Liver (tissue), 8 donors: ENCODE measurements at regions not wholly inside any gene's neighbourhood (a gene's known extent, or its start where the extent isn't known, plus 50 kb on each side); places are given as distances from the start of the nearest gene placed in this dataset.

ENCODE experiments used
- DNase-seq: peaks from one replicate; pipeline ENCODE4 v3.0.0-alpha.2; 2017; ENCODE audit warnings: low spot score
- H3K27ac ChIP-seq, 2 donors: one replicate each; pipeline ENCODE4 v1.7.0; 2013; ENCODE audit warnings: inconsistent platforms in 2 of 2, low read length in 2 of 2, control low read depth in 1 of 2, low read depth in 1 of 2, mild to moderate bottlenecking in 1 of 2
- H3K27me3 ChIP-seq, 4 donors: one replicate each; pipeline versions ENCODE4 v1.6.1 to v1.7.0; 2013; ENCODE audit warnings: low read length in 3 of 4, inconsistent platforms in 1 of 4, mild to moderate bottlenecking in 1 of 4, moderate library complexity in 1 of 4; ENCODE audit not compliant: control insufficient read depth in 4 of 4, insufficient read depth in 4 of 4
- H3K36me3 ChIP-seq, 4 donors: one replicate each; pipeline versions ENCODE4 v1.6.1 to v1.7.0; 2013; ENCODE audit warnings: low read length in 3 of 4, mild to moderate bottlenecking in 3 of 4, low read depth in 1 of 4, moderate library complexity in 1 of 4; ENCODE audit not compliant: control insufficient read depth in 4 of 4, insufficient read depth in 3 of 4
- H3K4me1 ChIP-seq, 4 donors: one replicate each; pipeline versions ENCODE4 v1.6.1 to v1.7.0; 2013; ENCODE audit warnings: low read length in 3 of 4, mild to moderate bottlenecking in 3 of 4, moderate library complexity in 1 of 4; ENCODE audit not compliant: control insufficient read depth in 4 of 4, insufficient read depth in 4 of 4
- H3K4me3 ChIP-seq, 3 donors: one replicate each; pipeline versions ENCODE4 v1.6.1 to v1.7.0; 2013; ENCODE audit warnings: low read length in 3 of 3, control low read depth in 1 of 3, low read depth in 1 of 3, mild to moderate bottlenecking in 1 of 3
- H3K9ac ChIP-seq, 2 donors: one replicate each; pipeline ENCODE4 v1.7.0; 2013; ENCODE audit warnings: low read length in 2 of 2, mild to moderate bottlenecking in 2 of 2, moderate library complexity in 2 of 2, control low read depth in 1 of 2, low read depth in 1 of 2
- H3K9me3 ChIP-seq, 4 donors: one replicate each; pipeline versions ENCODE4 v1.6.1 to v1.7.0; 2013; ENCODE audit warnings: low read length in 3 of 4; ENCODE audit not compliant: control insufficient read depth in 4 of 4
- ATF3 ChIP-seq: IDR thresholded peaks from 2 replicates; pipeline ENCODE4 v1.6.1; 2016; ENCODE audit warnings: antibody characterized with exemption
- CTCF ChIP-seq: fragments of 150-350 bp; IDR thresholded peaks from 2 replicates; pipeline ENCODE4 v1.5.1; 2017; ENCODE audit warnings: improper control_type of control experiment, low read depth, low read length; ENCODE audit not compliant: missing input control
- EGR1 ChIP-seq, 2 donors: IDR thresholded peaks; 2 replicates each; pipeline ENCODE4 v1.6.1; 2016 to 2018; ENCODE audit warnings: antibody characterized with exemption in 2 of 2, low read depth in 2 of 2
- FOXA1 ChIP-seq: IDR thresholded peaks from 2 replicates; pipeline ENCODE4 v1.6.1; 2016; ENCODE audit warnings: antibody characterized with exemption
- FOXA2 ChIP-seq: IDR thresholded peaks from 2 replicates; pipeline ENCODE4 v1.6.1; 2016; ENCODE audit warnings: antibody characterized with exemption
- GABPA ChIP-seq, 2 donors: IDR thresholded peaks in 1 of 2; conservative IDR thresholded peaks in 1 of 2; 2 replicates each; pipeline ENCODE4 v1.6.1; 2016; ENCODE audit warnings: antibody characterized with exemption in 2 of 2, mild to moderate bottlenecking in 1 of 2, moderate library complexity in 1 of 2
- HNF4A ChIP-seq, 2 donors: conservative IDR thresholded peaks; 2 replicates each; pipeline ENCODE4 v1.6.1; 2016; ENCODE audit warnings: antibody characterized with exemption in 2 of 2, mild to moderate bottlenecking in 2 of 2
- HNF4G ChIP-seq: IDR thresholded peaks from 2 replicates; pipeline ENCODE4 v1.6.1; 2016; ENCODE audit warnings: antibody characterized with exemption
- JUND ChIP-seq, 2 donors: IDR thresholded peaks; 2 replicates each; pipeline ENCODE4 v1.6.1; 2016; ENCODE audit warnings: antibody characterized with exemption in 2 of 2
- MAX ChIP-seq: IDR thresholded peaks from 2 replicates; pipeline ENCODE4 v1.6.1; 2016; ENCODE audit warnings: antibody characterized with exemption
- NR2F2 ChIP-seq: IDR thresholded peaks from 2 replicates; pipeline ENCODE4 v1.6.1; 2016; ENCODE audit warnings: antibody characterized with exemption
- RAD21 ChIP-seq, 2 donors: IDR thresholded peaks; 2 replicates each; pipeline ENCODE4 v1.6.1; 2016; ENCODE audit warnings: antibody characterized with exemption in 2 of 2, mild to moderate bottlenecking in 2 of 2
- REST ChIP-seq: IDR thresholded peaks from 2 replicates; pipeline ENCODE4 v1.6.1; 2016; ENCODE audit warnings: antibody characterized with exemption, mild to moderate bottlenecking
- RXRA ChIP-seq, 2 donors: IDR thresholded peaks; 2 replicates each; pipeline ENCODE4 v1.6.1; 2017 to 2018; ENCODE audit warnings: antibody characterized with exemption in 2 of 2, mild to moderate bottlenecking in 1 of 2
- SP1 ChIP-seq: IDR thresholded peaks from 2 replicates; pipeline ENCODE4 v1.6.1; 2018; ENCODE audit warnings: antibody characterized with exemption, mild to moderate bottlenecking
- TAF1 ChIP-seq: conservative IDR thresholded peaks from 2 replicates; pipeline ENCODE4 v1.6.1; 2016; ENCODE audit warnings: antibody characterized with exemption, mild to moderate bottlenecking
- YY1 ChIP-seq: IDR thresholded peaks from 2 replicates; pipeline ENCODE4 v1.6.1; 2016; ENCODE audit warnings: antibody characterized with exemption, mild to moderate bottlenecking
- ZBTB33 ChIP-seq: IDR thresholded peaks from 2 replicates; pipeline ENCODE4 v1.6.1; 2016; ENCODE audit warnings: antibody characterized with exemption
- WGBS: extraction: QIAGEN DNeasy Blood & Tissue Kit; methylation state at CpG from one replicate; pipeline ENCODE4 v1.1.7; 2013; 5-methylcytosine and 5-hydroxymethylcytosine counted together
- donor health status: healthy.
- donor health status: healthy.
- donor health status: healthy.
- donor health status: healthy.
- donor health status: healthy.

- Histone ChIP-seq H3K36me3 (no peaks in the 10 kb centered on the region), H3K9me3 (no peaks in the 10 kb centered on the region), H3K4me3 (no peak overlapping the region), H3K27ac (no peak overlapping the region), H3K9ac (no peak overlapping the region), H3K27me3 (no peaks in the 10 kb centered on the region), H3K4me1 (no peaks in the 10 kb centered on the region)
- no peak for DNase-seq
- TF ChIP-seq MAX, result no peak
- TF ChIP-seq CTCF, result no peak
- TF ChIP-seq ZBTB33, result no peak
- TF ChIP-seq RXRA (IDR thresholded peaks at IDR 0.05), result no peak
- TF ChIP-seq REST, result no peak
- TF ChIP-seq FOXA1, result no peak
- no peak for TF ChIP-seq FOXA2
- no peak for TF ChIP-seq HNF4A (conservative IDR thresholded peaks at IDR 0.05)
- no peak for TF ChIP-seq GABPA (IDR thresholded peaks at IDR 0.05 in 1 of 2, conservative IDR thresholded peaks at IDR 0.05 in 1 of 2)
- TF ChIP-seq EGR1 (IDR thresholded peaks at IDR 0.05; ENCODE audit: low read depth in 2 of 2), result no peak
- no peak for TF ChIP-seq NR2F2
- TF ChIP-seq JUND (IDR thresholded peaks at IDR 0.05), result no peak
- TF ChIP-seq TAF1, result no peak
- TF ChIP-seq HNF4G, result no peak
- TF ChIP-seq YY1, result no peak
Observed at GRCh38 chr5:153151558-153151957, 338.9 kb upstream of the GRIA1 start.

GRCh38 chr5:153153086-153153485 is 337.4 kb upstream of the GRIA1 start:
- no peak for TF ChIP-seq JUND (IDR thresholded peaks at IDR 0.05)
- TF ChIP-seq ATF3, result no peak
- no peak for TF ChIP-seq RXRA (IDR thresholded peaks at IDR 0.05)
- TF ChIP-seq REST, result no peak
- TF ChIP-seq SP1, result no peak
- TF ChIP-seq FOXA2, result no peak
- no peak for TF ChIP-seq ZBTB33
- TF ChIP-seq NR2F2, result no peak
- no peak for TF ChIP-seq RAD21 (IDR thresholded peaks at IDR 0.05)
- no peak for TF ChIP-seq HNF4G
- TF ChIP-seq MAX, result no peak
- Histone ChIP-seq H3K4me1 (no peaks in the 10 kb centered on the region), H3K9me3 (no peaks in the 10 kb centered on the region), H3K27ac (no peak overlapping the region), H3K4me3 (no peak overlapping the region), H3K9ac (no peak overlapping the region), H3K36me3 (no peaks in the 10 kb centered on the region), H3K27me3 (no peaks in the 10 kb centered on the region)
- DNase-seq, result no peak
- 74% methylated on average over 1 of the region's 1 CpG for WGBS
